GM19351 (cell line): ENCODE measurements at regions not wholly inside any gene's neighbourhood (a gene's known extent, or its start where the extent isn't known, plus 50 kb on each side); places are given as distances from the start of the nearest gene placed in this dataset.

Experiments used
- ATAC-seq: cut with Tn5 transposase; IDR thresholded peaks from one replicate; pipeline ENCODE4 v1.9.1; 2021; ENCODE audit warnings: mild to moderate bottlenecking, moderate library complexity; ENCODE audit not compliant: unreplicated experiment

GRCh38 chrX:10811111-10811510 lies 190.7 kb upstream of the MID1 start:
- no peak for ATAC-seq

DNA sequence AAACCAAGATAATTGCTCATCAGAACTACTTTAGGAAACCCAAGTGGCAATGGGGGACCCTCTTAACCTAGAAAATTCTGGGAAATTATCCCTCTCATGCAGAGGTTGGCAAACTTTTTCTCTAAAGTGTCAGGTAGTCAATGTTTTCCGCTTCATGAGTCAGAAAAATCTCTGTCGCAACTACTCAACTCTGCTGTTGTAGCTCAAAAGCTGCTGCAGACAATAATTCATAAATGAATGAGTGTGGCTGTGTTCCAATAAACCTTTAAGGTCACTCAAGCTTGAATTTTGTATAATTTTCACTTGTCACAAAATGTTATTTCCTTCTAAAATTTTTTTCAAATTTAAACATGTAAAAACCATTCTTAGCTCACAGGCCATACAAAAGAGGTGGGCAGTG lies 193.4 kb upstream of the MID1 start:
- no peak for ATAC-seq

- ATAC-seq: no peak
These were observed 198.3 kb upstream of the MID1 start for GRCh38 chrX:10818651-10819050.

DNA sequence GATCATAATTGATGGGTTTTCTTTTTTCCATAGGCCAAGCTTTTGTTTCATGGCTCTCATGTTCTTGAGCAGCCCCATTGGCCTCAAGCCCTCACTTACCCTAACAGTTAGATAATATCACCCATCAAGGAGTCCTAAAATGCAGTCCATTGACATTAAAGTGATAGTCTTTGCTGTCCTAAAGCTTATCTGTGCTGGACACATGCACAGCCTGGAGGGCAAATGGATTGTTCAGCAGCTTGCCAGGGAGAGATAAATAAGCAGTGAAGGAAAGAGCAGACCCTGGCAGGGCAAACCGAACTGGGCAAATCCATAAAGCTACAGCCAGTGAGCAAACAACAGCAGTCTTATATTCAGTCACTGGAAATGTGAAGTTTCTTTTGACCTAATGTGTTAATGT lies 199.6 kb upstream of the MID1 start:
- no peak for ATAC-seq

GRCh38 chrX:10821293-10821692 lies 200.9 kb upstream of the MID1 start:
- no peak for ATAC-seq

GRCh38 chrX:10828036-10828435 lies 207.7 kb upstream of the MID1 start:
- ATAC-seq: no peak

- ATAC-seq: no peak
These were observed 208.3 kb upstream of the MID1 start for GRCh38 chrX:10828640-10829039.

- ATAC-seq: no peak
These were observed 211.5 kb upstream of the MID1 start for GRCh38 chrX:10831716-10832502.

DNA sequence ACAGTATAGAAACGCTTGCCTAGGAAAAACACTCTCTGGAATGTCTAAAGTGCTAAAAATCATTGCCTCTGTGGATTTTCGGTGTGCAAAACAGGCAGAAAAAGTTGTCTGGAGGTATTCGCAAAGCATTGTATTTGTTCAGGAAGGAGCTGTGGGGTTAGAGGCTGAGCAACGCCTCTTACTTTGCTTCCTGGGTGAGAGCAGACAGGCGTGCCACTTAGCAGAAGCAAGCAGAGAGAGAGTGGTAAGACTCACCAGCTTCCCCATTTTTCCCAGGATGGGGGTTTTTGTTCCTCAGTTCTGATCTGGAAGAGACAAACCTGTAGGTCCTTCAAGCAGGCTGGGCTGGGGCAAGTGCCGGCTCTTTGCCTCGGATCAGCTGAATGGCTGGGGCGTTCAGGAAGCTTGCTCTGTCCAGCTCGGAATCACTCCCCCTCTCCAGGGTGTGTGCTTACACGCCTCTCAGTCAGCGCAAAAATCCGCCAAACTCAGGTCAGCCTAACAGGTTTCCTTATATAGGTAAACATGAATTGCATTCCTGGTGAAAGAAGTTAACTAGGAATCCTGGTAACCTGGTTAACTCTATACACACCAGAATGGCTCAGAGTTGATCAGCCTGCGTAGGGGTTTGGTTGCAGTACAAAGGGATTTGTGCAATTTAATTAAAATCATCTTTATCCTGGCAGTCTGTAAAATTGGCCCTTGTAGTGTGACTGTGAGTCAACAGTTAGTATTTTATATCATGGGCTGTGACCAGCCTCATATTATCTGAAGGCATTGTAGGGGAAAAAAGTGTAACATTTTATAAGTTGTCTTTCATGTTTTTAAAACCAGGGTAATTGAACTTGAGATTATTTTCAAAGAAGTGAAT lies 213.1 kb upstream of the MID1 start:
- no peak for ATAC-seq

DNA sequence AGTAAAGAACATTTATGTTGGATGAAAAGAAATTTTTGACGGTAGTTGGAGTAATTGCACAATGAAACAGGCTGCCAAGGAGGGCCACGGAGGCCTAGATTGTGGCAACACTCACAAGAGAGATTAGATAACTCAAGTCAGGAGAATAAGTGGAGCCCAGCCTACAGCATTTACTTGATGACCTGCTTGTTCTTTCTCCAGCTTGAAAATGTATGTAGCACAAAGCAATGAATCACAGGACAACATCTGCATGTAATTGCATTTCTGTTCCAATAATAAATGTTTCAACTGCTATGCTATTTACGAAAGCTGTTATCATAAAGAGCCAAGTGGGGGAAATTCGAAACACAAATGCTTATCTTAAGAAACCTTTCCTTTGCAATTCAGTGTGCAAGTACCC lies 221.2 kb upstream of the MID1 start:
- no peak for ATAC-seq

DNA sequence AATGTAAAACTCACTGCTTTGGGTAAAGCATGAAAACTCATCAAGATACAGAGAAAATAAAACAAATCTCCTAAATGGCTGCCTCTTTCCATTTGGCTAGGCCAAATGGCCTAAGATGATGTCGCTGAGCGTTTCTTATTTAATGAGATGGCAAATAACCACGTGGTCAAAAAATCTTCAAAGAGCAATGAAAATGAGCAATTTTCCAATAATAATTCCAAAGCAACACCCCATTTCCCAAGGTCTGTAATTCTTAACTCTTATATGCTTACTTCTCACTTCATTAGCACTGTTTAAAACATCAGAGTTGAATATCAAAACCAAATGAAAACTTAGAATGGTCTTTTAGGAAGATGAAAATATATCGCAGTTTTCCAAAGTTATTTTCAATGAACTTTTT lies 222.3 kb upstream of the MID1 start:
- no peak for ATAC-seq

DNA sequence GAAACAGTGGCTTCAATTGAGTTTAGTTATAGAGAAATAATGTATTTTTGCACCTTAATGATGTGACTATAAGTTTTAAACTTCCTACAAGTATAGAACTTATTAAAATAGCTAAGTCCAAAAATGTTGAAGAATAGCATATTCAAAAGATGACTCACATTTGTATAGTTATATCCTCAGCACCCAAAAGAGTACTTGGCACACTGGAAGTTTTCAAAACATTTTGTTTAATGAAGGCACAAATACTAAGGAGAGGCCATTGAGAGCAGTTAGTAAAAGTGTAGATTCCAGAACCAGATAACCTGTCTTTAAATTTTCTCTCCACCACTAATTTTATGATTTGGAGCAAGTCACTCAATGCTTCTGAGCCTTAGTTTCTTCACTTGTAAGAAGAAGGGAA lies 226.9 kb upstream of the MID1 start:
- no peak for ATAC-seq

DNA sequence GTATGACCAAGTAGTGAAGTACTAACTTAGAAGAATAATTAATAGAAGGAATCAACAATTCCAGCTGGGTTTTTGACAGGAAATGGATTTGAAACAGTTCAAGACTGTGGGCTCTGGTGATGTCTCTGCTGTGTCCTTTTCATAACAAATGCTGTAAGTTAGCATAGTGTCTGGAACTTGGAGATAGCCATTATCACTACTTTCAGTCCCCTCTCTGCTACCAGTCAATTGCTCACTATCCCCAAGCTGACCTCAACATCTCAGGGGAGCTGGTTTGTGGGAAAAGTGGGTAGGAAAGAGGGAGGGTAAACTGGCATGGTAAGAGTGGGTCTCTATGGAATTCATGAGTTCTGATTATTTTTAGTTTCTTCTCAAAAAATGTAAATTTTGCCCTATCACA lies 231.4 kb upstream of the MID1 start:
- no peak for ATAC-seq

DNA sequence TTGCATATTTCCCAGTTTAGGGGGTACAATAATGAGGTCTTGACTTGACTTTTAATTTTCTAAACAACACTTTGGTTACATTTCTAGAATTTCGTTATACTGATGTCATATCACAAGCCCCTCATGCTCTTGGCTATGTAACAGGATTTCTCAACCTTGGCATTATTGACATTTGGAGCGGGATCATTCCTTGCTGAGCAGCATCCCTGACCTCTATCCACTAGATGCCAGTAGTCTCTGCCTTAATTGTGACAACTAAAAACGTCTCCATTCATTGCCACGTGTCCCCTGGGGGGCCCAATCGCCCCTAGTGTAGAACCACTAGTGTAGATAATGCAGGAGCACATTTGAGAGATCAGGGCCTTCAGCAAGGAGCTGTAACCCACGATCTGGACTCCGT lies 234.2 kb upstream of the MID1 start:
- no peak for ATAC-seq

DNA sequence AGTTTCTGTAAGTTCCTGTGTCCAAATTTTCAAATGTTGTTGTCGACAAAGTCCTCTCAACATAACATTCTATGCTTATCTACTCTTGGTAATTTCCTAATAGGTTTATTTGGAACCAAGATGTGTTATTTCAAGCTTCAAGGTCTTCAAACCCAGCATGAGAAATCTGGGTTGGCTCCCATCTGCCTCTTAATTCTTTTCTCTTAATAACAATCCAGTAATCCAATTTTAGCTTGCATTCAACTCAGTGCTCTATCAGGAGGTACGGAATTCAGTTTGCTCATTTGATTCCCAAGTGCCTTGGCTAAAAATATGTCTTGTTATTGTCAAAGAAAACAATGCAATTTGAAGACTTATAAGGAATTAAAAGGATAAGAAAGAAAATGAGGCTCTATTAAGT lies 235.5 kb upstream of the MID1 start:
- ATAC-seq: no peak

DNA sequence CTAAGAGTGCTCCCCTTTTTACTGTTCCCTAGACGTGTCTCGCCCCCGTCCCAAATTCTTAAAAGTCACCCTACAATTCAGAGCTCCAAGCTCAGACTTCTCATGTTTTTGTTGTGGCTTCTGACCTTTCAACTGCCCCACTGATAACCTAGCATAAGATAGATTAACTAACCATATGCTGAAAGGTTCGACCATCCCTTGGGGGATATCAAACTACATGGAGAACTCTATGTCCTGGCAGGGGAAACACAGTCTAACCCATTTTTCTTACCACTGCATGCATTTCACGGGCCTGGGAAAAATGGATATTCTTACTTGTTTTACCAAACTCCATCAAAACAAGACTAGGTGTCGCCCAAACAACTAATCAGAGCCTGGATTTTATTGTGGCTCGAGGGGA lies 236.4 kb upstream of the MID1 start:
- ATAC-seq: no peak

- peak; percentile 60 for ATAC-seq
These were observed 239.0 kb upstream of the MID1 start for GRCh38 chrX:10859353-10859752.

- ATAC-seq: peak; percentile 94
These were observed 235.1 kb upstream of the HCCS start for GRCh38 chrX:10875995-10876394.

DNA sequence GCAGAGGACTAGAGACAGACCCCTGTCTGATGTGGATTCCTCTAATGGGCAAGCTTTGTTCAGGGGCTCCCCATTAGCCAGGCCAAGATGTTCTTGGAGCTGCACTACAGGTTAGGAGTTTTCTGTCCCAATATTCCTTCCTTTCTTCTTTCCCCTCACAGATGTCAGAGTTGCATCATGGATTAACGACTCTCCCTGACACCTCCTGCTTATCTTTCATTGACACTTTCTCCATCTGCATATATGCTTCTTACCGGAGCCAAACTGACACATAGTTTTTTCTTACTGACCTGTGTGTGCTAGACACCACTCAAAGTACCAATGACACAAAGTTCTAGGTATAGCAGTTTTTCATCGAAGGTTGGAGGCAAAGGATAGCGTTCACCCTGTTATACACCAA lies 228.6 kb upstream of the HCCS start:
- ATAC-seq: no peak

DNA sequence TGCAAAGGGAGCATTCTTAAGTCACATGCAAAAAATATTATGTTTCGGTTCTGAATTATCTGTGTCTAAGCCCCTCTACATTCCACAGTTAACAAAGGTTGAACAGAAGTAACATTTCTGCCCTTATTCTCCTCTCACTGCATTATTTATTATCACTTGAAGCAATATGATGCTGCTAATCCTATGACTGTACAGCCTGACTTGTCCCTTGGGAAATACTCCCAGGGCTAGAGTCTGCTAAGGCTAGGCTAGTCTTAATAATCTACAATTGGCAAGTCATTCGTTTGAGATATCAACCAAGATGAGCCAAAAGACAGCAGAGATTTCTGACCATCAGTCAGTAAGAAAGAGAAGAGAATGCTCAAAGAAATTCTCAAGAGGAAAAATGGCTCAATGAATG lies 226.9 kb upstream of the HCCS start:
- no peak for ATAC-seq

GRCh38 chrX:10892621-10893225 lies 218.4 kb upstream of the HCCS start:
- ATAC-seq: peak; percentile 54

GRCh38 chrX:10893366-10893765 lies 217.8 kb upstream of the HCCS start:
- ATAC-seq: no peak
